RWPE2 (cell line): ENCODE measurements at regions not wholly inside any gene's neighbourhood (a gene's known extent, or its start where the extent isn't known, plus 50 kb on each side); places are given as distances from the start of the nearest gene placed in this dataset.

Source experiments
- ATAC-seq: fragments of 200-7000 bp; cut with Tn5 transposase; 3 replicates; pipeline ENCODE4 v1.9.1; 2021; ENCODE audit warnings: low read depth
- DNase-seq: peaks from one replicate; pipeline ENCODE4 v3.0.0-alpha.2; 2020; ENCODE audit warnings: low spot score
- H3K27ac ChIP-seq: fragments of 450-650 bp; 2 replicates; pipeline ENCODE4 v1.5.1; 2017; ENCODE audit warnings: mild to moderate bottlenecking; ENCODE audit not compliant: poor library complexity, severe bottlenecking
- H3K27me3 ChIP-seq: fragments of 250-450 bp; sonication (Bioruptor Pico); 2 replicates; pipeline ENCODE4 v1.5.1; 2021; ENCODE audit warnings: mild to moderate bottlenecking, moderate library complexity; ENCODE audit not compliant: insufficient read depth, poor library complexity, severe bottlenecking
- H3K36me3 ChIP-seq: fragments of 250-450 bp; sonication (Bioruptor Pico); 2 replicates; pipeline ENCODE4 v1.5.1; 2020; ENCODE audit warnings: low read depth, mild to moderate bottlenecking, moderate library complexity
- H3K4me1 ChIP-seq: fragments of 250-450 bp; sonication (Bioruptor Pico); 2 replicates; pipeline ENCODE4 v1.5.1; 2021; ENCODE audit warnings: mild to moderate bottlenecking, moderate library complexity; ENCODE audit not compliant: insufficient read depth, poor library complexity, severe bottlenecking
- H3K4me3 ChIP-seq: fragments of 250-450 bp; sonication (Bioruptor Pico); 2 replicates; pipeline ENCODE4 v1.5.1; 2021; ENCODE audit warnings: mild to moderate bottlenecking, moderate library complexity; ENCODE audit not compliant: severe bottlenecking
- H3K9me3 ChIP-seq: fragments of 250-450 bp; sonication (Bioruptor Pico); 2 replicates; pipeline ENCODE4 v1.5.1; 2021; ENCODE audit warnings: mild to moderate bottlenecking, moderate library complexity; ENCODE audit not compliant: severe bottlenecking
- TF ChIP-seq, protein P1 (sequence below): fragments of 450-650 bp; IDR thresholded peaks from one replicate; pipeline ENCODE4 v1.5.1; 2017; ENCODE audit warnings: mild to moderate bottlenecking, moderate library complexity; ENCODE audit not compliant: poor library complexity, severe bottlenecking

DNA sequence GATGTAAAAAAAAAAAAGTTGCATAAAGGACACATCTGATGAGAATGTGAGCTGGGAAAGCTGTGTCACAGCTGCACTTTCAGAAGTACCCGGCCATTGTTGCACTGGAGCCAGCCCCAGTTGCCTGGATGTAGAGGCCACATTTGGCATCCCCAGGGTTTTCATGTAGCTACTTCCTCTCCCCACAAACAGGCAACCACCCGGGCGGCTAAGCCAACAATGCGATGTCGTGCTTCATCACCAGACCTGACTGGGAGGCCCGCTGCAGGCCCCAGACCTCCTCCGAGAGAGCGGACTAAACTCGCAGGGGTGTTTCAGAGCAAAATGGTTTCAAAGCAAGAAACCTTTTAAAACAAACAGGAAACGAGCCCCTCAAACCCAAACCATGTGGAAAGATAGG, 142.3 kb downstream of the TMCO5A start:
- H3K27ac ChIP-seq, result no peak overlapping the region
- ATAC-seq (no peak), DNase-seq (no peak)
- H3K4me1 ChIP-seq, result peaks cover 23% of the 10 kb centered on the region
- no peaks in the 10 kb centered on the region for H3K9me3 ChIP-seq
- TF ChIP-seq, protein P1, sequence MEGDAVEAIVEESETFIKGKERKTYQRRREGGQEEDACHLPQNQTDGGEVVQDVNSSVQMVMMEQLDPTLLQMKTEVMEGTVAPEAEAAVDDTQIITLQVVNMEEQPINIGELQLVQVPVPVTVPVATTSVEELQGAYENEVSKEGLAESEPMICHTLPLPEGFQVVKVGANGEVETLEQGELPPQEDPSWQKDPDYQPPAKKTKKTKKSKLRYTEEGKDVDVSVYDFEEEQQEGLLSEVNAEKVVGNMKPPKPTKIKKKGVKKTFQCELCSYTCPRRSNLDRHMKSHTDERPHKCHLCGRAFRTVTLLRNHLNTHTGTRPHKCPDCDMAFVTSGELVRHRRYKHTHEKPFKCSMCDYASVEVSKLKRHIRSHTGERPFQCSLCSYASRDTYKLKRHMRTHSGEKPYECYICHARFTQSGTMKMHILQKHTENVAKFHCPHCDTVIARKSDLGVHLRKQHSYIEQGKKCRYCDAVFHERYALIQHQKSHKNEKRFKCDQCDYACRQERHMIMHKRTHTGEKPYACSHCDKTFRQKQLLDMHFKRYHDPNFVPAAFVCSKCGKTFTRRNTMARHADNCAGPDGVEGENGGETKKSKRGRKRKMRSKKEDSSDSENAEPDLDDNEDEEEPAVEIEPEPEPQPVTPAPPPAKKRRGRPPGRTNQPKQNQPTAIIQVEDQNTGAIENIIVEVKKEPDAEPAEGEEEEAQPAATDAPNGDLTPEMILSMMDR, result no peak
- H3K27me3 ChIP-seq, result no peaks in the 10 kb centered on the region
- no peak overlapping the region for H3K4me3 ChIP-seq
- H3K36me3 ChIP-seq, result no peaks in the 10 kb centered on the region

DNA sequence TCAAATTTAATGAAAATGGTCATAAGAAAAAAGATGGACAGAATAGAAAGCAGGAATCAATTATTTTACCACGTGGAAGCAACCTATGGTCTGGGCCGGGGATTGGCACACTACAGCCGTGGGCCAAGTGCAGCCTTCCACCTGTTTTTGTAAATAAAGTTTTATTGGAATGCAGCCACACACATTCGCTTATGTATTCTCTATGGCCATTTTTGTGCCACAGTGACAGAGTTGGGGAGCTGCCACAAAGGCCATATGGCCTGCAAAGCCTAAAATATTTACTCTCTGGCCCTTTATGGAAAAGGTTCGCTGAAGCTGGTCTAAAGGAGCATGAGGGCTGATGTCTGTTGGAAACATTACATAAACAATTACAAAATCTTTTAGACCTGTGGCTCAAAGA, 144.8 kb downstream of the TMCO5A start:
- DNase-seq (no peak), ATAC-seq (no peak)
- TF ChIP-seq, protein P1, result no peak
- Histone ChIP-seq H3K9me3 (no peaks in the 10 kb centered on the region), H3K36me3 (no peaks in the 10 kb centered on the region), H3K27me3 (no peaks in the 10 kb centered on the region), H3K4me3 (no peak overlapping the region), H3K4me1 (peaks cover 6% of the 10 kb centered on the region), H3K27ac (no peak overlapping the region)

DNA sequence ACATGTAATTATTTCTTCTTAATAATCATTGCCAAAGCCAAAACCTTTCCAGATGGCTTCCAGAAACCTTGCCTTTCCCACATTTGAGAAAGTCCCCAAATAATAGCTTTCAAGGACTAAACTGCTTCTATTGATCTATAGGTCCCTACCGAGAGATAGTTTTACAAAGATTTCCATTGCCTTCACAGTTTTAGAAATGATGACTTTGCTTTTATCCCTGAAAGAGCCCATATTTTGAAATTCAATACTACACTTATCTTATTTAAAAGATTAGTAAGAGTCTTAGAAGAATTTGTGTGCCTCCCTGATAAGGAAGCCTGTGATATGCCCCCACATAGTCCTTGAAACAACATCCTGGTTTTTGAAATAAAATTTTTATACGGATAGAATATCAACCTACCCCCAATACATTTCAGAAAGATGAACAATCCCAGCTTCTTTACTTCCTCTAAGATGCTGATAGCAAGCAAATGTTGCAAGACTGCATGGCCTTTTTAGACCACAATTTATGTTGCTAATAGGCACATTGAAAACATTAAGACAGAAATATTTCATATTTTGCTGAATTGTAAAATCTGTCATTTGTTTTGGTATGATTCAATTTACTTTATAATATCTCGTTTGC, 146.3 kb downstream of the TMCO5A start:
- Histone ChIP-seq H3K36me3 (no peaks in the 10 kb centered on the region), H3K4me3 (no peak overlapping the region), H3K4me1 (no peaks in the 10 kb centered on the region), H3K9me3 (no peaks in the 10 kb centered on the region), H3K27ac (no peak overlapping the region), H3K27me3 (no peaks in the 10 kb centered on the region)
- TF ChIP-seq, protein P1, result no peak
- no peak for ATAC-seq
- no peak for DNase-seq

DNA sequence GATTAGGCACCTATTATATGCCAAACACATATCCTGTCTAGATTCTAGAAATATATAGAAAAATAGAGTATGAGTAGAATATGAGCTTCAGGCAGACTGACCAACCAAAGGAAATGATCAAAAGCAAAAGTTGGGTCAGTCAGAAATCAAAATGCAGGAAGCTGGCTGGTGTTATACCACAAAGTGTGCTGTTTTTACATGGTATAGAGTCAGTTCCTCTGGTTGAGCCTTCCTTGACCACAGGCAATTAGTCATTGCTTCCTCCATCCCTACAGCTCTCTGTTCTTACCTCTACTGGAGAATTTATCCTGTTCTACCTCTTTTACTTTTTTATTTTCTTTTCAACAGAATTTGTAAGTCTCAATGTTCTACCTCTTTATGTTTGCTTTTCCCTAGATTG, 149.8 kb downstream of the TMCO5A start:
- DNase-seq (no peak), ATAC-seq (peak; percentile 78)
- Histone ChIP-seq H3K4me3 (no peak overlapping the region), H3K27me3 (no peaks in the 10 kb centered on the region), H3K9me3 (no peaks in the 10 kb centered on the region), H3K36me3 (no peaks in the 10 kb centered on the region), H3K27ac (no peak overlapping the region), H3K4me1 (no peaks in the 10 kb centered on the region)
- TF ChIP-seq, protein P1, result no peak

DNA sequence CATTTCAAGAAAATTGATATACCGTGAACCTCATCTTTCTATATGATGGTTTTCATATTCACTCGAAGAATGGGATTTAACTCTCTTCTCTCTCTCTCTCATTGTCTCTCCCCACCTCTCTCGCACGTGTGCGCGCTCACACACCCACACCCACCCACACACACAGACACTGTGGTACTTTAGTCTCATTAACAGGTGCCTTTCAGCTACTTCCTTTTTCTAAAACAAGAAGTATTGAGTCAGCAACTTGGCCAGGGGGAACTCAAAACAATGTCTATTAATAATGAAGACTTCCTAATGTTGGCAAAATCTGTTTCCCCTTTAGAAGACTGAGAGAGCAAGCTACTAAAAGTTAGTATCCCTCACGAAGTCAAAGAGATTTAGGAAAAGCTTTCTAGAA, 150.7 kb downstream of the TMCO5A start:
- H3K4me1 ChIP-seq, result no peaks in the 10 kb centered on the region
- H3K36me3 ChIP-seq, result no peaks in the 10 kb centered on the region
- TF ChIP-seq, protein P1, result no peak
- H3K9me3 ChIP-seq, result no peaks in the 10 kb centered on the region
- no peak for DNase-seq
- H3K27ac ChIP-seq, result no peak overlapping the region
- no peaks in the 10 kb centered on the region for H3K27me3 ChIP-seq
- ATAC-seq, result no peak
- H3K4me3 ChIP-seq, result no peak overlapping the region
